ENCODE measurements at regions not wholly inside any gene's neighbourhood (a gene's known extent, or its start where the extent isn't known, plus 50 kb on each side); places are given as distances from the start of the nearest gene placed in this dataset.
A peak's percentile ranks its signal among the peaks of the same experiment; 100 is the strongest.

DNA sequence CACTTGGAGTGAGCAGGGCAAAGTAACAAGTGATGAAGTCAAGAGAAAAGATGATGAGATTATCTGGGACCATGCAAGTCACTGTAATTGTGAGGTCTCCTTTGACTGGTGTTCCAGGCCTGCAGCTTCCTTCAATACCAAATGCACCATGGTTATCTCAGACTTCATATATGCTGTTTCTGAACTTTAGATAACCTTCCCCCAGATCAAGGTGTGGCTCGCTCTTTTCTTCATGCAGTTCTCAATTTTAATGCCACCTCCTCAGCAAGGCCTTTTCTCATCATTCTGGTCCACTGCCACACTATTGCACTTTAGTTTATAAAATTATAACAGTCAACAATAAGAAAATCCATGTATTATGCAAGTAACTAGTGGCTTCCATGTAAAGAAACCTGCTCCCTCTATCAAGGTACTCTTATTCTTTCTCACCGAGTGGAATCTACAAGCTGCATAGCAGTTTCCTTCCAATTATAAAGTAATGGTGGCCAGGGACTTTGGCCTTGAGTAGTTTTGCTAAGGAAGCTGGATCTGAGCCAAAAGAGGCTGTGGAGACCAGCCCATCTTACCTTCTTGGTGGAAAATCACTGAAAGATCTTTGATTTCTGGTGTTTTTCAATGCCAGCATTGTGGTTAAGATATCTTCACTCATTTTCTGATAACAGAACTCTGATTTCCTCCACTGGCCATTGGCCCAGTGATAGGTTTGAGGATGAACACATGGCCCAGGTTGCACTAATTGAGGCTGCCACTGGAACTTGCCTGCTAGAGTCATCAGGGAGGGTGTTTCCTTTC lies 113.6 kb downstream of the KCNE4 start:
- 94% methylated on average over 1 of the region's 2 CpGs for WGBS
- Histone ChIP-seq H2BK12ac (ENCODE audit: low read length in 2 of 2) (no peak overlapping the region), H3K27me3 (ENCODE audit: control insufficient read depth in 1 of 2, insufficient read depth in 1 of 2, low read length in 2 of 2) (no peaks in the 10 kb centered on the region), H3K18ac (ENCODE audit: low read depth in 1 of 2, low read length in 2 of 2) (peak overlapping the region in 1 of 2 experiments; percentile 40), H2AFZ (ENCODE audit: low read depth, low read length) (no peak overlapping the region), H3K9ac (ENCODE audit: low read length) (no peak overlapping the region), H2BK15ac (ENCODE audit: low read depth, poor library complexity, severe bottlenecking) (no peak overlapping the region), H3K79me1 (replicated peaks; ENCODE audit: low read length, poor library complexity, severe bottlenecking) (no peaks in the 10 kb centered on the region), H4K8ac (ENCODE audit: low read length) (no peak overlapping the region), H3K4ac (ENCODE audit: low read depth in 1 of 2, low read length in 2 of 2) (no peak overlapping the region), H4K91ac (ENCODE audit: low read length) (no peak overlapping the region), H3K4me2 (ENCODE audit: low read length, poor library complexity, severe bottlenecking) (no peak overlapping the region), H3K9me3 (ENCODE audit: control insufficient read depth, low read length) (no peaks in the 10 kb centered on the region), H3K14ac (ENCODE audit: low read length in 2 of 2) (no peak overlapping the region), H2BK120ac (ENCODE audit: low read depth, low read length) (no peak overlapping the region), H3K4me1 (ENCODE audit: control insufficient read depth, insufficient read depth, low read depth, low read length) (no peaks in the 10 kb centered on the region), H3K36me3 (ENCODE audit: control insufficient read depth in 1 of 2, insufficient read depth in 2 of 2, low read depth in 1 of 2, low read length in 2 of 2) (no peaks in the 10 kb centered on the region), H2AK5ac (ENCODE audit: low read length, severe bottlenecking) (no peak overlapping the region), H3K4me3 (ENCODE audit: insufficient read depth in 1 of 2, low read depth in 1 of 2, low read length in 2 of 2) (no peak overlapping the region), H3K27ac (ENCODE audit: low read length, poor library complexity, severe bottlenecking) (no peak overlapping the region), H3K23ac (ENCODE audit: low read length in 2 of 2) (no peak overlapping the region), H2BK5ac (ENCODE audit: low read depth, low read length, poor library complexity, severe bottlenecking) (no peak overlapping the region)
- DNase-seq = no peak

DNA sequence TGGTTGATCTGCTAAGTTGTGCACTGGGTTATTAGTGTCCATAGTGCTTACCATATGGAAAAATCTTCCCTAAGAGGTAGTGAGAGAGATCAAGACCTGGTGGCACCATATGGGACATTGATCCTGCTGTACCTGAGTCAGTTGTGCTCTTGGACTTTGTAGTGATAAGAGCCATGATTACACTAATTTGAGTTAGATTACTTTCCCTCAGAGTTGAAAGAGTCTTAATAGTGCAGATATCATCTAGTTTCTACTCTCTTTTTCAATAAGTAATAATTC lies 114.2 kb downstream of the KCNE4 start:
- H3K4ac ChIP-seq (ENCODE audit: low read depth in 1 of 2, low read length in 2 of 2) = no peak overlapping the region
- no peak for DNase-seq

DNA sequence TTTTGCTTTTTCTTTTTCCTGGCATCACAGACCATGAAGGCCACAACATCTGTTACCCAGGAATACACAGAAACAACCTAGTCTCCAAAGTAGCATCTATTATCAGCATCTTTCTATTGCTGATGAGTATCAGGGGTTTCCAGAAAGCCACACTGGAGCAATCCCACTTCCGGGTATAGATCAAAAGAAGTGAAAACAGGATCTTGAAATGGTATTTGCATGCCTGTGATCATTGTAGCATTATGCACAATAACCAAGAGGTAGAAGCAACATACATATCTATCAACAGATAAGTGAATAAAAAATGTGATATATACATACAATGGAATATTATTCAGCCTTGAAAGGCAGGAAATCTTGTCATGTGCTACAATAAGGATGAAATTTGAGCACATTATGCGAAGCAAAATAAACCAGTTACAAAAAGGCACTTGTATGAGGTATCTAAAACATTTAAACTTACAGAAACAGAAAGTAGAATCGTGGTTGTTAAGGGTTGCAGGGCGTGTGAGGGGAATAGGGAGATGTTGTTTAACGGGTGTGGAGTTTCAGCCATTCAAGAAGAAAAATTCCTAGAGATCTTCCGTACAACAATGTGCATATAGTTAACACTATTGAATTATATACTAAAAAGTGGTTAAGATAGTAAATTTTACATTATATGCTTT lies 115.1 kb downstream of the KCNE4 start:
- no peak overlapping the region for H4K8ac ChIP-seq (ENCODE audit: low read length)
- H2BK120ac ChIP-seq (ENCODE audit: low read depth, low read length) = no peak overlapping the region
- H3K9ac ChIP-seq (ENCODE audit: low read length) = no peak overlapping the region
- H3K18ac ChIP-seq (ENCODE audit: low read depth in 1 of 2, low read length in 2 of 2) = no peak overlapping the region
- no peak overlapping the region for H3K4me3 ChIP-seq (ENCODE audit: insufficient read depth in 1 of 2, low read depth in 1 of 2, low read length in 2 of 2)
- H3K4me1 ChIP-seq (ENCODE audit: control insufficient read depth, insufficient read depth, low read depth, low read length) = no peaks in the 10 kb centered on the region
- no peak overlapping the region for H2BK5ac ChIP-seq (ENCODE audit: low read depth, low read length, poor library complexity, severe bottlenecking)
- no peak overlapping the region for H2BK15ac ChIP-seq (ENCODE audit: low read depth, poor library complexity, severe bottlenecking)
- no peak overlapping the region for H2AK5ac ChIP-seq (ENCODE audit: low read length, severe bottlenecking)
- H3K27ac ChIP-seq (ENCODE audit: low read length, poor library complexity, severe bottlenecking) = no peak overlapping the region
- H3K36me3 ChIP-seq (ENCODE audit: control insufficient read depth in 1 of 2, insufficient read depth in 2 of 2, low read depth in 1 of 2, low read length in 2 of 2) = no peaks in the 10 kb centered on the region
- no peak overlapping the region for H4K91ac ChIP-seq (ENCODE audit: low read length)
- no peak for DNase-seq
- H3K4me2 ChIP-seq (ENCODE audit: low read length, poor library complexity, severe bottlenecking) = no peak overlapping the region
- H2BK12ac ChIP-seq (ENCODE audit: low read length in 2 of 2) = no peak overlapping the region
- H3K4ac ChIP-seq (ENCODE audit: low read depth in 1 of 2, low read length in 2 of 2) = no peak overlapping the region
- no peak overlapping the region for H2AFZ ChIP-seq (ENCODE audit: low read depth, low read length)
- H3K23ac ChIP-seq (ENCODE audit: low read length in 2 of 2) = no peak overlapping the region
- H3K27me3 ChIP-seq (ENCODE audit: control insufficient read depth in 1 of 2, insufficient read depth in 1 of 2, low read length in 2 of 2) = no peaks in the 10 kb centered on the region
- no peaks in the 10 kb centered on the region for H3K9me3 ChIP-seq (ENCODE audit: control insufficient read depth, low read length)
- no peak overlapping the region for H3K14ac ChIP-seq (ENCODE audit: low read length in 2 of 2)
- no peaks in the 10 kb centered on the region for H3K79me1 ChIP-seq (replicated peaks; ENCODE audit: low read length, poor library complexity, severe bottlenecking)
- WGBS = 100% methylated on average over 1 of the region's 6 CpGs

More for the DNA sequence above, 114.2 kb downstream of the KCNE4 start:
- Histone ChIP-seq H2BK5ac (ENCODE audit: low read depth, low read length, poor library complexity, severe bottlenecking) (no peak overlapping the region), H2AFZ (ENCODE audit: low read depth, low read length) (no peak overlapping the region), H2BK12ac (ENCODE audit: low read length in 2 of 2) (no peak overlapping the region), H3K14ac (ENCODE audit: low read length in 2 of 2) (no peak overlapping the region), H2BK120ac (ENCODE audit: low read depth, low read length) (no peak overlapping the region), H3K4me2 (ENCODE audit: low read length, poor library complexity, severe bottlenecking) (no peak overlapping the region), H3K4me1 (ENCODE audit: control insufficient read depth, insufficient read depth, low read depth, low read length) (no peaks in the 10 kb centered on the region), H3K18ac (ENCODE audit: low read depth in 1 of 2, low read length in 2 of 2) (no peak overlapping the region), H2BK15ac (ENCODE audit: low read depth, poor library complexity, severe bottlenecking) (no peak overlapping the region), H3K4me3 (ENCODE audit: insufficient read depth in 1 of 2, low read depth in 1 of 2, low read length in 2 of 2) (no peak overlapping the region), H3K27ac (ENCODE audit: low read length, poor library complexity, severe bottlenecking) (no peak overlapping the region), H3K23ac (ENCODE audit: low read length in 2 of 2) (no peak overlapping the region), H3K9me3 (ENCODE audit: control insufficient read depth, low read length) (no peaks in the 10 kb centered on the region), H3K79me1 (replicated peaks; ENCODE audit: low read length, poor library complexity, severe bottlenecking) (no peaks in the 10 kb centered on the region), H4K8ac (ENCODE audit: low read length) (no peak overlapping the region), H3K36me3 (ENCODE audit: control insufficient read depth in 1 of 2, insufficient read depth in 2 of 2, low read depth in 1 of 2, low read length in 2 of 2) (no peaks in the 10 kb centered on the region), H4K91ac (ENCODE audit: low read length) (no peak overlapping the region), H3K9ac (ENCODE audit: low read length) (no peak overlapping the region), H2AK5ac (ENCODE audit: low read length, severe bottlenecking) (no peak overlapping the region), H3K27me3 (ENCODE audit: control insufficient read depth in 1 of 2, insufficient read depth in 1 of 2, low read length in 2 of 2) (no peaks in the 10 kb centered on the region)

DNA sequence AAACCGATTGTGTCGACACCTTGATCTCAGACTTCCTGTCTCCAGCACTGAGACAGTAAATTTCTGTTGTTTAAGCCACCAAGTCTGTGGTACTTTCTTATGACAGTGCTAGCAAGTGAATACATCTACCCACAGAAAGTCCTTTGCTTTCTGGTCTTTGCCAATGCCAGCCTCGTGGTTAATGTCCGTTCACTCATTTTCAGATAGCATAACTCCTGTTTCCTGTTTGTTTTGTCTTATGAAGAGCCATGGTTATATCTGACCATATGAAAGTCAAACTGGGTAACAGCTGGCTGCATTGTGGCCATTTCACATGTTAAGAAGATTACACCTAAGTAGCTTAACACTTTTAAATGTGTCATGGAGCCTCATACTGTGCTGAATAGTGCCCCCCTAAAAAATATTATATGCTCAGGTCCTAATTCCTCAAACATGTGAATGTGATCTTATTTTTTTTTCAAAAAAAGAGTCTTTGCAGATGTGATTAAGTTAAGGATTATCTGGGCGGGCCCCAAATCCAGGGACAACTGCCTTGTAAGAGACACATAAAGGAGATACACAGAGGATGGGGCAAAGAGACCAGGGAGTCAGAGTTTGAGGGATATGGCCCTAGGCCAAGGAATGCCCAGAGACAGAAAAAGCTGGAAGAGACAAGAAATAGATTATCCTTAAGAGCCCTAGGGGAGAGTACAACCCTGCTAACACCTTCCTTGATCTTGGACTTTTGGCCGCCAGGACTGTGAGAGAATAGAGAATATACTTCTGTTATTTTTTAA lies 118.0 kb downstream of the KCNE4 start:
- H3K4me1 ChIP-seq (ENCODE audit: control insufficient read depth, insufficient read depth, low read depth, low read length) = no peaks in the 10 kb centered on the region
- no peaks in the 10 kb centered on the region for H3K9me3 ChIP-seq (ENCODE audit: control insufficient read depth, low read length)
- H3K9ac ChIP-seq (ENCODE audit: low read length) = no peak overlapping the region
- no peak overlapping the region for H2AFZ ChIP-seq (ENCODE audit: low read depth, low read length)
- no peak overlapping the region for H2BK120ac ChIP-seq (ENCODE audit: low read depth, low read length)
- H3K4me2 ChIP-seq (ENCODE audit: low read length, poor library complexity, severe bottlenecking) = no peak overlapping the region
- H3K18ac ChIP-seq (ENCODE audit: low read depth in 1 of 2, low read length in 2 of 2) = no peak overlapping the region
- H3K36me3 ChIP-seq (ENCODE audit: control insufficient read depth in 1 of 2, insufficient read depth in 2 of 2, low read depth in 1 of 2, low read length in 2 of 2) = no peaks in the 10 kb centered on the region
- no peak overlapping the region for H2AK5ac ChIP-seq (ENCODE audit: low read length, severe bottlenecking)
- no peak overlapping the region for H2BK15ac ChIP-seq (ENCODE audit: low read depth, poor library complexity, severe bottlenecking)
- no peak overlapping the region for H4K91ac ChIP-seq (ENCODE audit: low read length)
- H3K79me1 ChIP-seq (replicated peaks; ENCODE audit: low read length, poor library complexity, severe bottlenecking) = no peaks in the 10 kb centered on the region
- H3K23ac ChIP-seq (ENCODE audit: low read length in 2 of 2) = no peak overlapping the region
- no peak overlapping the region for H3K14ac ChIP-seq (ENCODE audit: low read length in 2 of 2)
- no peak overlapping the region for H2BK5ac ChIP-seq (ENCODE audit: low read depth, low read length, poor library complexity, severe bottlenecking)
- DNase-seq = no peak
- H3K27ac ChIP-seq (ENCODE audit: low read length, poor library complexity, severe bottlenecking) = no peak overlapping the region
- H4K8ac ChIP-seq (ENCODE audit: low read length) = no peak overlapping the region
- 84% methylated on average over 5 of the region's 6 CpGs for WGBS
- H3K4me3 ChIP-seq (ENCODE audit: insufficient read depth in 1 of 2, low read depth in 1 of 2, low read length in 2 of 2) = no peak overlapping the region
- H3K27me3 ChIP-seq (ENCODE audit: control insufficient read depth in 1 of 2, insufficient read depth in 1 of 2, low read length in 2 of 2) = no peaks in the 10 kb centered on the region
- H2BK12ac ChIP-seq (ENCODE audit: low read length in 2 of 2) = no peak overlapping the region
- no peak overlapping the region for H3K4ac ChIP-seq (ENCODE audit: low read depth in 1 of 2, low read length in 2 of 2)

Measured in mesenchymal stem cell (in vitro differentiated cells and primary cell).